Nephron progenitor cell (in vitro differentiated cells): ENCODE measurements at regions not wholly inside any gene's neighbourhood (a gene's known extent, or its start where the extent isn't known, plus 50 kb on each side); places are given as distances from the start of the nearest gene placed in this dataset.
"Not testable (repeated sequence)": the region's sequence is repeated elsewhere in the genome, so short reads cannot be mapped to it uniquely, and the experiment has no call there.

Source experiments
- DNase-seq: peaks from one replicate; pipeline ENCODE4 v3.0.0; 2021
- H3K27ac Mint-ChIP-seq: 2 replicates; pipeline ENCODE4 v1.8.0; 2021; ENCODE audit warnings: mild to moderate bottlenecking, moderate library complexity, mixed read lengths
- H3K27me3 Mint-ChIP-seq: 2 replicates; pipeline ENCODE4 v1.8.0; 2021; ENCODE audit warnings: mild to moderate bottlenecking, low read depth, mixed read lengths; ENCODE audit not compliant: poor library complexity
- H3K36me3 Mint-ChIP-seq: 2 replicates; pipeline ENCODE4 v1.8.0; 2021; ENCODE audit warnings: low read depth, mixed read lengths
- H3K4me1 Mint-ChIP-seq: 2 replicates; pipeline ENCODE4 v1.8.0; 2021; ENCODE audit warnings: mixed read lengths
- H3K4me3 Mint-ChIP-seq: 2 replicates; pipeline ENCODE4 v1.8.0; 2021; ENCODE audit warnings: mild to moderate bottlenecking, moderate library complexity, mixed read lengths
- H3K9me3 Mint-ChIP-seq: 2 replicates; pipeline ENCODE4 v1.8.0; 2021; ENCODE audit warnings: mild to moderate bottlenecking, moderate library complexity, mixed read lengths
- CTCF ChIP-seq: fragments of 200-600 bp; sonication (generic); IDR thresholded peaks from 2 replicates; pipeline ENCODE4 v1.5.0; 2021; ENCODE audit warnings: antibody characterized with exemption

- no peak for TF ChIP-seq CTCF
- Mint-ChIP-seq H3K4me1 (no peaks in the 10 kb centered on the region), H3K36me3 (no peaks in the 10 kb centered on the region), H3K4me3 (no peak overlapping the region), H3K9me3 (peaks cover 14% of the 10 kb centered on the region), H3K27ac (no peak overlapping the region), H3K27me3 (no peaks in the 10 kb centered on the region)
- no peak for DNase-seq
Observed at GRCh38 chr16:63130942-63131341, 1094.7 kb upstream of the CDH8 start.

- Mint-ChIP-seq H3K9me3 (peaks cover 14% of the 10 kb centered on the region), H3K36me3 (no peaks in the 10 kb centered on the region), H3K4me1 (no peaks in the 10 kb centered on the region)
Observed at GRCh38 chr16:63129411-63130125, 1093.3 kb upstream of the CDH8 start.

GRCh38 chr16:63119905-63120304, 1083.7 kb upstream of the CDH8 start:
- H3K36me3 Mint-ChIP-seq, H3K27ac Mint-ChIP-seq, DNase-seq, H3K4me3 Mint-ChIP-seq, H3K27me3 Mint-ChIP-seq, H3K4me1 Mint-ChIP-seq: not testable (repeated sequence)
- peaks cover 30% of the 10 kb centered on the region for H3K9me3 Mint-ChIP-seq

More at GRCh38 chr16:63129411-63130125, 1093.3 kb upstream of the CDH8 start:
- no peak for TF ChIP-seq CTCF
- no peak for DNase-seq
- no peaks in the 10 kb centered on the region for H3K27me3 Mint-ChIP-seq
- no peak overlapping the region for H3K27ac Mint-ChIP-seq
- no peak overlapping the region for H3K4me3 Mint-ChIP-seq

GRCh38 chr16:63100082-63100481, 1063.8 kb upstream of the CDH8 start:
- no peak for DNase-seq
- no peaks in the 10 kb centered on the region for H3K9me3 Mint-ChIP-seq
- H3K4me1 Mint-ChIP-seq: peaks cover 5% of the 10 kb centered on the region
- H3K4me3 Mint-ChIP-seq: no peak overlapping the region
- H3K27ac Mint-ChIP-seq: no peak overlapping the region
- peaks cover 3% of the 10 kb centered on the region for H3K27me3 Mint-ChIP-seq
- no peaks in the 10 kb centered on the region for H3K36me3 Mint-ChIP-seq
- no peak for TF ChIP-seq CTCF

GRCh38 chr16:63096857-63097256, 1060.6 kb upstream of the CDH8 start:
- TF ChIP-seq CTCF: no peak
- Mint-ChIP-seq H3K36me3 (no peaks in the 10 kb centered on the region), H3K27ac (no peak overlapping the region), H3K9me3 (no peaks in the 10 kb centered on the region), H3K4me3 (no peak overlapping the region), H3K4me1 (no peaks in the 10 kb centered on the region), H3K27me3 (peaks cover 3% of the 10 kb centered on the region)
- no peak for DNase-seq

GRCh38 chr16:63092736-63093135, 1056.5 kb upstream of the CDH8 start:
- peaks cover 12% of the 10 kb centered on the region for H3K9me3 Mint-ChIP-seq
- H3K4me1 Mint-ChIP-seq: no peaks in the 10 kb centered on the region
- H3K36me3 Mint-ChIP-seq: no peaks in the 10 kb centered on the region
- H3K4me3 Mint-ChIP-seq: no peak overlapping the region
- H3K27ac Mint-ChIP-seq: no peak overlapping the region
- TF ChIP-seq CTCF: no peak
- DNase-seq: no peak
- peaks cover 7% of the 10 kb centered on the region for H3K27me3 Mint-ChIP-seq
